ENCODE measurements at regions not wholly inside any gene's neighbourhood (a gene's known extent, or its start where the extent isn't known, plus 50 kb on each side); places are given as distances from the start of the nearest gene placed in this dataset.

DNA sequence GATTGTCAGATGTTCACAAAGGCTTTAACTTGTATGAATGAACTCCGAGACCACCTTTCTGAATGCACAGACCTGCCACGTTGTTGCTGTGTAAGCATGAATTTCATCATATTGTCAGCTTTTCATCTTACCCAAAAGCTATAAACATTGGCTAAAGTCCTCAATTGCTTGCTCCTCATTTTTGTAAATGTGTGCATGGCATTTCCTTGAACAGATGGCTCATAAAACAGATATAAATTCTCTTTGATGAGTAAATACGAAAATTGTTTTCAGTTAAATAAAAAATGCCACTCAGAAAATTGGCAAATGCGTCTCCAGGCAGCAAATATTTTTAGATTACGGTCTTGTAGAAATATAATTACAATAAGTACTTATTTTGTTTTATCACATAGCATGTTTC is 226.0 kb upstream of the NDN start:
- TF ChIP-seq, protein P1, sequence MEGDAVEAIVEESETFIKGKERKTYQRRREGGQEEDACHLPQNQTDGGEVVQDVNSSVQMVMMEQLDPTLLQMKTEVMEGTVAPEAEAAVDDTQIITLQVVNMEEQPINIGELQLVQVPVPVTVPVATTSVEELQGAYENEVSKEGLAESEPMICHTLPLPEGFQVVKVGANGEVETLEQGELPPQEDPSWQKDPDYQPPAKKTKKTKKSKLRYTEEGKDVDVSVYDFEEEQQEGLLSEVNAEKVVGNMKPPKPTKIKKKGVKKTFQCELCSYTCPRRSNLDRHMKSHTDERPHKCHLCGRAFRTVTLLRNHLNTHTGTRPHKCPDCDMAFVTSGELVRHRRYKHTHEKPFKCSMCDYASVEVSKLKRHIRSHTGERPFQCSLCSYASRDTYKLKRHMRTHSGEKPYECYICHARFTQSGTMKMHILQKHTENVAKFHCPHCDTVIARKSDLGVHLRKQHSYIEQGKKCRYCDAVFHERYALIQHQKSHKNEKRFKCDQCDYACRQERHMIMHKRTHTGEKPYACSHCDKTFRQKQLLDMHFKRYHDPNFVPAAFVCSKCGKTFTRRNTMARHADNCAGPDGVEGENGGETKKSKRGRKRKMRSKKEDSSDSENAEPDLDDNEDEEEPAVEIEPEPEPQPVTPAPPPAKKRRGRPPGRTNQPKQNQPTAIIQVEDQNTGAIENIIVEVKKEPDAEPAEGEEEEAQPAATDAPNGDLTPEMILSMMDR (IDR thresholded peaks at IDR 0.05): no peak
- TF ChIP-seq POLR2A (IDR thresholded peaks at IDR 0.05): no peak

Measured in body of pancreas (tissue), 4 donors.